G401.6 (cell line): ENCODE measurements at regions not wholly inside any gene's neighbourhood (a gene's known extent, or its start where the extent isn't known, plus 50 kb on each side); places are given as distances from the start of the nearest gene placed in this dataset.
"Not testable (repeated sequence)": the region's sequence is repeated elsewhere in the genome, so short reads cannot be mapped to it uniquely, and the experiment has no call there.

Experiments
- FAIRE-seq: peaks from 2 replicates; lab custom pipeline; 2012; peaks lifted over from hg19 to GRCh38; lab: Jason Lieb, UNC

DNA sequence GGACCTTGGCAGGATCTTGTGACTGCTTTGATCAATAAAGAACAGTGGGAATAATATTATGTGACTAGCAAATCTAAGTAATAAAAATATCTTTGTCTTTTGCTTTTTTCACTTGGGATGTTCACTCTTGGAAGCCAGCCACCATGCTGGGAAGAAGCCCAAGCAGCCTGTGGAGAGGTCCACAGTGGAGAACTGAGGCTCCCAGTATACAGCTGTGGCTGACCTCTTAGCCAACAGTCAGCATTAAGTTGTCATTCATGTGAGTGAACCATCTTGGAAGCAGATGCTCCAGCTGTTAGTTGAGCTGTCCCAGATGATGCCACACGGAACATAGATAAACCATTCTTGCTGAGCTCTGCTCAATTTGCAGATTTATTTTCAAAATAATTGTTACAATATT lies 160.0 kb downstream of the OSR1 start:
- no peak for FAIRE-seq

- FAIRE-seq, result no peak
Measured at GRCh38 chr2:19195661-19196060, 162.8 kb downstream of the OSR1 start.

DNA sequence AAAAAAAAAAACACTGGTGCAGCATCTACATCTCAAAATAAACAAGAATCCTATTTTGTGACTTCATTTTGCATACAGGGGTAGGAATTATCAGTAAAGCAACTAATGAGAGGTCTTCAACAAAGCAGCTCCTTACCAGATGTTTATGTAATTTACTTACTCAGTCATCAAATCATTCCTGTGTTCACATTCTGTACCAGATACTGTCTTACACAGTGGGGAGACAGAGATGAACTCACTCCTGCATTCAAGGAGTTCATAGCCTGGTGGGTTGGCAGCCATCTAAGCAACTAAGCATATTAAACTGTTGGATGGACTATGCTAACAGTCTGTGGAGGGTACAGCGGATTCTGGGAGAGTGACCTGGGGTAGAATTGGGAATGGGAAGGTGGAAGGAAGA lies 169.0 kb downstream of the OSR1 start:
- FAIRE-seq, result no peak

- no peak for FAIRE-seq
Measured at GRCh38 chr2:19187323-19188020, 171.0 kb downstream of the OSR1 start.

DNA sequence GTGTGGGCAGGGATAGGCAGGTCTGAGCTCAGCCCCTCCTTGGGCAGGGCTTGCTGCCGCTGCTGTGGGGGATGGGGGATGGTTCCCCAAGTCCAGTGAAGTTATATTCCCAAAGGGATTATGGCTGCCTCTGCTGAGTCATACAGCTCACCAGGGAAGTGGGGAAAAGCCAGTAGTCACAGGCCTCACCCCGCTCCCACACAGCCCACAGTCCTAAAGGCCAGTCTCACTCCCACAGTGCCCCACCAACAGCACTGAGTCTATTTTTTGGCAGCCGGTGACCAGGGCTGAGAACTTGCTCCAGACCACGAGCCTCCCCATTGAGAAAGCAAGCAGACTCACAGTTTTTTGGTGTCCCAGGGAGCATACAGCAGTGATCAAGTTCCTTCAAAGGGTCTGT lies 173.3 kb downstream of the OSR1 start:
- no peak for FAIRE-seq

DNA sequence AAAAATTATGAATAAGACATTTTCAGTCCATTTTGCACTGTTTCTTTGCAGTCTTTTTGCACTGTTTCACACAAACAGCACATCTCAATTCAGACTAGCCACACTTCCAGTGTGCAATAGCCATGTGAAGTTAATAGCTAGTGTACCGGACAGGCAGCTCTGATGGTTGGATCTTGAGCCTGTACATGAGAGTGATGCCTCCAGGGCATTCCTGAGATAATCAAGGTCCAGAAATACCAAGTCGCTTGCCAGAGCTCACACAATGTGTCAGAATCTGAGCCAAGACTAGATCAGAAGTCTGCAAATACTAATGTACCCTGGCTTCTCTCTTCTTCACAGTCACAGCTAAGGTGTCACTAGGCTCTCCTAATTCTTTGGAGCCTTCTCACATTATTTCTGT lies 180.2 kb downstream of the OSR1 start:
- FAIRE-seq, result no peak

GRCh38 chr2:19176977-19177376 lies 181.4 kb downstream of the OSR1 start:
- FAIRE-seq, result no peak

DNA sequence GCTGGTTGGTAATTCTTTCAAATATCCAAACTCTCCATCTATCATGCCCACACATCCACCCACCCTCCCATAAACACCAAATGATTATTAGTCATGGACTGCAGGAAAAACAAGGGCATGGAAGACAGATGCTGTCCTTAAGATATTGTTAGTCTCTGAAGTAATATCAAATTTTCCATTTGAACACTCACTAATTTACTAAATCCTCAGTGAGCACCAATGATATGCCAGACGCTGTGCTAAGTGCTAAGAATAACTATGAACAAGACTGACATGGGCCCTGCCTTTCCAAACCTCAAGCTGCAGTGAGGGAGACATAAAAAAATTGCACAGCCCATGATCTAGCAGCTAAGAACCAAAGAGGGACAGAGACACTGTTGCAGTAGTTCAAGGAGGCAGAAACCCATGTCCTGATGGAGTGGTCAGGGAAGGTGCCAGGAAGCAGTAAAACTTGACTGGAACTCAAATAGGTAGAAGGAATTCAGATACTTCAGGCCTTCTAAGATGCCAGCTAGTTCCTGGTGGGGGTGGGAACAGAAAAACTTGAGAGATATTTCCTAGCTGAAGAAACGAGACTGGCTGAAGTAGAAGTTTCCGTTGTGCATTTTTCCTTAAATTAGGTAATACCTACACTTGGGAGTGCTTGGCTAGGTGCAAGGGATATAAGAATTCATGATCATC lies 182.1 kb downstream of the OSR1 start:
- no peak for FAIRE-seq

DNA sequence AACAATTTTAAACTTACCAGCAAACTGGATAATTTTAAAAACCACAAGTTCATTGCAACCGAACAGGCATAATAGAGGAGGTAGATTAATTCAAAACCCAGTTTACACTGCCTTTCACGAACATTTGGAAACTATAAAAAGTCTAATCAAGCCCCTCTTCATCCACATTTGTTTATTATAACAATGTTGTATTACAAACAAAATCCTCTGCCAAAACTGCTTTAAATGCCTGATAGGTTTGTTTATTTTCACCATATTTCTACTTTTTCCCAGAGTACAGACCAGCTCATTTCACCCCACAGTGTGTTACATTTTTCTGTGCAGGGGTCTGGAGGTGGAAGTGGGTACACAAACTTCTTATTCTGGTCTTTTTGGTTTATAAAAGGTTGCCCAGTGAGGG lies 184.2 kb downstream of the OSR1 start:
- no peak for FAIRE-seq

GRCh38 chr2:19171409-19171808 lies 187.0 kb downstream of the OSR1 start:
- no peak for FAIRE-seq

GRCh38 chr2:19169134-19169768 lies 189.2 kb downstream of the OSR1 start:
- FAIRE-seq, result no peak

DNA sequence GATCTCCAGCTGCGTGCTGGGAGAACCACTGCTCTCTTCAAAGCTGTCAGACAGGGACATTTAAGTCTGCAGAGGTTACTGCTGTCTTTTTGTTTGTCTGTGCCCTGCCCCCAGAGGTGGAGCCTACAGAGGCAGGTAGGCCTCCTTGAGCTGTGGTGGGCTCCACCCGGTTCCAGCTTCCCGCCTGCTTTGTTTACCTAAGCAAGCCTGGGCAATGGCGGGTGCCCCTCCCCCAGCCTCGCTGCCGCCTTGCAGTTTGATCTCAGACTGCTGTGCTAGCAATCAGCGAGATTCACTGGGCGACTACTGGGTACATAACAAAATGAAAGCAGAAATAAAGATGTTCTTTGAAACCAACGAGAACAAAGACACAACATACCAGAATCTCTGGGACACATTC lies 194.3 kb downstream of the OSR1 start:
- not testable (repeated sequence) for FAIRE-seq

GRCh38 chr2:19158896-19159295 lies 199.5 kb downstream of the OSR1 start:
- no peak for FAIRE-seq

GRCh38 chr2:19158211-19158610 lies 200.2 kb downstream of the OSR1 start:
- FAIRE-seq, result no peak

- no peak for FAIRE-seq
Measured at GRCh38 chr2:19156646-19157045, 201.8 kb downstream of the OSR1 start.

GRCh38 chr2:19150726-19151125 lies 207.7 kb downstream of the OSR1 start:
- no peak for FAIRE-seq

- FAIRE-seq, result no peak
Measured at GRCh38 chr2:19146867-19147266, 211.6 kb downstream of the OSR1 start.

DNA sequence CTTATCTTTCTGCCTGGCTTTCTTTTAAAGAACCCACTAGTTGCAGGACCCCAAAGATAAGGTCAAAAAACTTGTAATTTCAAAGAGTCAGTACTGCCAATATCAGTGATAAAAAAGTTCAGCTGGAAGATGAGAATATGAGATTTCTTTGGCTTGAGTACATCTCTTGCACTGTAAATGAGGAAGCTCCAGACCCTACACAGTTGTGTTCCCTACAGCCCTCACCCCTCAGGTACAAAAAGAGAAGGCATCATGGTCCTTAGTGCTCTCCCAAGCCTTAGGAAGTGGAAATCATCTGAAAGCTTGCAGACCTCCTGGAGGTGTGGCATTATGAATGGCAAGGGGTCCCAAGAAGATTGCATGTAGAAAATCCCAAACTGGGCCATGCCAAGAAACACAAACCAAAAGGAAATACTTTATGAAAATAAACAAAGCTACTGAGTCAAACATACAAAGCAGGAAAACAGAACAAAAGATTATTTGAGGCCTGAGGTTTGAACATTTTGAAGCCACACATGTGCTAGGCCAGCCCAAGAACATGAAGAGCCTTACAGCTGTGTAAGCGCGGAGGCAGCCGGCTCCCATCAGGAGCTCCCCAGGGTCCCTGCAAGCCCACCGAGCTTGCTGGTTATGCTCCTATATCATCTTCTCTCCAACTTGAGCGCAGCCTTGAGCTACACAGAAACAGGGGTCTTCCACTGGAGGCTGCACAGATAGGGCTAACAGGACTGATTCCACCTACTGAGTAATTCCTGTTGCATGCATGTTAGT lies 217.0 kb downstream of the OSR1 start:
- no peak for FAIRE-seq

DNA sequence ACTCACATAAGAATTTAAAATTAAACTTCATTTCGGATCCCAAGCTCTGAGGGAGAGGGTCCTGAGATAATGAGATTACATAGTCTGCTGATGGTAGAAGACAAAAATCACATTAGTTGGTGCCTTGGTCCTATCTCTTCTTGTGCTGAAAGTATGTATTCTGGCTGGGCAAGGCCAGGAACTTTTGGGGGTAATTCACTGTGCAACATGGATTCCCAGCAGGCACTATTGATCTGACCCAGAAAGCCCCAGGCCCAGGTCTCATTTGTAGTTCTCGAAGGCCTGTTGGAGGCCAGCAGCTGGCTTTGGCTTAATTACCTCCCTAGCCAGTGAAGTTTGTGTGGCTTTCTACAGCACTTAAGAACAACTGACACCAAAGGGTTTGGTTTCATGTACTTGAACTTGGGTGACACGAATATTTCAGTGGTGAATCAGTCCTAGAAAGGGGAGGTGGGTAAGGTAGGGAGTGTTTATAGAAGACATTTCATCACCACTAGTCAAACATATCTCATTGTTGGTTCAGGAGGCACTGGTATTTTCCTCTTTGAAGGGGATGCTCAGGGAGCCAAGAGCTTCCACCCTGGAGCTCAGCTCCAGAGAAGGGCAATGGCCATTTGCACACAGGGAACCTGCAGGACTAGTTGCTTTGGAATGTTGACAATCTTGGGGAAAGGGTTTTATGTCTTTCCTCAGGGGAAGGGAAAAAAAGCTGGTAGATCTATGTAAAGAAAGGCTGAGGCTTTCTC lies 217.8 kb downstream of the OSR1 start:
- no peak for FAIRE-seq

DNA sequence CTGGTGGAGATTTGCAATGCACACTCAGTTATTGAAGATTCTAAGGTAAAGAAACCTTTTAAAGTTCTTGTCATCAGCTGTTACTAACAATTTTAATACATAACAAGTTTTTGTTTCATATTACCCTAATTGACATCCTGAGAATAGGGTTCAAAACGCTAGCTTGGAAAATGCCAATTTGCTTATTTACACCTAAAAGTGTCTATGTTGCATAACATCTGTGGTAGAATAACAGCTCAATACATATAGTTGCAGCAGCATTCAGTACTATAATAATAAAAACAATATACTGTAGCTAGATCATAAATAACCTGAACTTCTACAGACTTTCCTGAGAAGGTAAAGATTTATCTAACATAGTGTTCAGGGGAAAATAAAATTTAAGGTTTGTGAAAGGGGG lies 219.0 kb downstream of the OSR1 start:
- no peak for FAIRE-seq

DNA sequence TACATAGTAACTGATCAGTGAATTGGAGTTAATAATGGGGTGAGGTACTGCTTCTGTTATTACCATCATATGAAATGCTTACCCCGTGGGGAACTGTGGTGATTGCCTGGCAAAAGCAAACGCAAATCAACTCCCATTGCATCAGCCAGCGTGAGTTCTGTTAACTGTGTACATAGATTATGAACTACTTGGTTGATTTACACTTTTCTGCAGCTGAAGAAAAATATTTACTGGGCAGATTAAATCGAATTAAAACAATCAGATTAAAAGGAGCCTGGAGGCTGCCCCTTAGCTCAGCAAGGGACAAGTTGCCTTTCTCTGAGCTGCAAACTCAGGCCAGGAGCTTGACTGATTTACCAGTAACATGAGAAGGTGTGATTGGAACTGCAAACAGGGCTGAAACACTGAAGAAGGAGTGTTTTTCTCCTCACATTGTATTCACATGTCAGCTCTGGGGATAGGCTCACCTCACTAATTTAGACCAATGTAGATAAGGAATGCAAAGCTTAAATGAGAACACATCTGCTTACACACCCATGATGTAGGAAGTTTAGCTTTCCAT lies 220.1 kb downstream of the OSR1 start:
- no peak for FAIRE-seq

GRCh38 chr2:19137433-19137832 lies 221.0 kb downstream of the OSR1 start:
- FAIRE-seq, result no peak
